ENCODE measurements at regions not wholly inside any gene's neighbourhood (a gene's known extent, or its start where the extent isn't known, plus 50 kb on each side); places are given as distances from the start of the nearest gene placed in this dataset.

DNA sequence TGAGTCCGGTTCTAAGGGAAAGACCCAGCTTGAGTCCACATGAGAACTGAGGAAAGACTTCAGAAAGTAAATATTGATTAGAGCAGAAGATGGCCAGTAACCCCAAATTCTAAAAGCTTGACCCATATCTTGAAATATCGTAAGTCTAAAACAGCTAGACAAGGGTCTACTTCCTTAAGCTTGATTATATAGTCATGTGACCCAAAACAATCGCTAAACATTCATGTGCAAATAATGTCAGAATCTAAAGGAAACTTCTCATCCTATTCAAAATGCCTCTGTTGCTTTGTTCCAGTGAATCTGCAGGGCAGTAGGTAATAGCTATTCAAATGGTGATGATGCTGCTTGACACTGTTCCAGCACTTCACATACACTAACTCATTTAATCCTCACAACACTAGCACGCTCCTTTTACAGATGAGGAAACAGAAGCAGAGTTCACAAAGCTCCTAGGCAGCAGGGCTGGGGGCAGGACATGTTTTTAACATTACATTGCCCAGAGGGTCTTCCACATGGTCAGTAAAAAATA lies 52.6 kb downstream of the TCF20 start:
- H3K4me1 ChIP-seq (ENCODE audit: control insufficient read depth, insufficient read depth, low read length): peaks cover 16% of the 10 kb centered on the region
- no peak overlapping the region for H3K9ac ChIP-seq (ENCODE audit: low read length)
- no peak overlapping the region for H3K4me3 ChIP-seq (ENCODE audit: low read length)
- no peaks in the 10 kb centered on the region for H3K27me3 ChIP-seq (ENCODE audit: control insufficient read depth, insufficient read depth, low read length)
- no peaks in the 10 kb centered on the region for H3K9me3 ChIP-seq (ENCODE audit: control insufficient read depth, low read length)
- peaks cover 5% of the 10 kb centered on the region for H3K36me3 ChIP-seq (ENCODE audit: control insufficient read depth, insufficient read depth, low read length)

DNA sequence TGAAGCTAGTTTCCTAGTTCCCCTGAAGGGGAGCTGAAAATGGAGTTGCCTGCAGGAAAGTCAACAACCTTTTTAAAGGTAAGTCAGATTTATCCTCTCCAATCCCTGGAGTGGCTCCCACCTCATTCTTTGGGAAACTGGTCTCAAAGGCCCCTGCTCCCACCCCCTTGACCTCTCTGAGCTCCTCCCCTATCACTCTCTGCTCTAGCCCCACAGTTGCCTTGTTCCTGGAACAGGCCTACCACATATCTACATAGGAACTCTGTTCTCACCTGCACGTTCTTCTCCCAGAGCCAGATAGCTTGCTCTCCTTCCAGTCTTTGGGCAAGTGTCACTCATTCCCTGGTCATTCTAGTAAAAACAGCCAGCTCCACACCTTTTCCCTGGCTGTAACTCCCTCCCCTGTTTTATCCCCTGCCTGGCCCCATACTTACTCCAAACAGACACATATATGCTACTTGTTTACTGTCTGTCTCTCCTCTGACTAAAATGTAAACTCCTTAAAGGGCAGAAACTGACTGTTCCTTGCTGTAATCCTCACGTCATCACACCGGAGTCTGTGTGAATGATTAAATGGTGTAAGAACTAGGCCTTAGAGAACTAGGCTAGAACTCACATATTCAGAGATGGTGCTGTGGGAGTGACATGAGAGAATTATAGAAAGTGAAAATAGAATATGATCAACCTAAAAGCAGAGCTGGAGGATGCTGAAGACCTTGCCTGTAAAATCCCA lies 53.3 kb downstream of the TCF20 start:
- Histone ChIP-seq H3K9me3 (ENCODE audit: control insufficient read depth, low read length) (no peaks in the 10 kb centered on the region), H3K4me1 (ENCODE audit: control insufficient read depth, insufficient read depth, low read length) (peaks cover 10% of the 10 kb centered on the region), H3K36me3 (ENCODE audit: control insufficient read depth, insufficient read depth, low read length) (peaks cover 10% of the 10 kb centered on the region), H3K27me3 (ENCODE audit: control insufficient read depth, insufficient read depth, low read length) (no peaks in the 10 kb centered on the region), H3K4me3 (ENCODE audit: low read length) (no peak overlapping the region), H3K9ac (ENCODE audit: low read length) (no peak overlapping the region)

DNA sequence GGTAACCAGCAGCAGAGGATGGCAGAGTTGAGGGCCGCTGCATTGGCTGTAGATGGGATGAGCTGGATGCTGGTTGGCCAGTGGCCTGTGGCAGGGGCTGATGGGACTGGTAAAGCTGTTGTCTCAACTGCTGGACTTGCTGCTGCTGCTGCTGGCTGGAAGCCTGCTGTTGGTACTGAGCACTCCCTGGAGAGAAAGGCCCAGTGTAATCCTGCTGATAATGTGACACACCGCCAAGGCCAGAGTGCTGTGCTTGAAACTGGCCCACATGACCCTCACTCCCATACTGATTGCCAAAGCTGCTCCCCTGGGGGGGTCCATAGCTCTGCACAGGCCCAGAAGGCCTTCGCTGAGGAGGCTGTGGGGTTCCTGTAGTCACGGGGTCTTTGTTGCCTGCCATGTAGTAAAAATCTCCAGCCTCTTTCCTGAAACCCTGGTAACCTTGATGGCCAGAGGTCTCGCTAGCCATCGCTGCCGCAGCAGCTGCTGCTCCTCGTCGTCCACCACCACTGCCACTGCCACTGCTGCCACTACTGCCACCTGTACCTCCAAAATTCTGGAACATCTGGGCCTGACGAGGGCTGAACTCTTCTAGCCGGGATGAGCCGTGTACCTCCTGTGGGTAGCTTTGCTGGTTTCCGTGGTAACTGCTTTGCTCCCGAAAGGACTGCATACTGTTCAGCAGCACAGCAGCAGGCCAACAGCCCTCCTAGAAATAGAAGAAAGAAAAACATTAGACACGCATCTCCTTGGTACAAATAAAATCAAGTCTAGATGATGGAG lies 55.6 kb downstream of the TCF20 start:
- no peaks in the 10 kb centered on the region for H3K9me3 ChIP-seq (ENCODE audit: control insufficient read depth, low read length)
- H3K27me3 ChIP-seq (ENCODE audit: control insufficient read depth, insufficient read depth, low read length): no peaks in the 10 kb centered on the region
- H3K4me3 ChIP-seq (ENCODE audit: low read length): no peak overlapping the region
- no peak overlapping the region for H3K9ac ChIP-seq (ENCODE audit: low read length)
- H3K36me3 ChIP-seq (ENCODE audit: control insufficient read depth, insufficient read depth, low read length): peaks cover 12% of the 10 kb centered on the region
- H3K4me1 ChIP-seq (ENCODE audit: control insufficient read depth, insufficient read depth, low read length): peaks cover 9% of the 10 kb centered on the region

DNA sequence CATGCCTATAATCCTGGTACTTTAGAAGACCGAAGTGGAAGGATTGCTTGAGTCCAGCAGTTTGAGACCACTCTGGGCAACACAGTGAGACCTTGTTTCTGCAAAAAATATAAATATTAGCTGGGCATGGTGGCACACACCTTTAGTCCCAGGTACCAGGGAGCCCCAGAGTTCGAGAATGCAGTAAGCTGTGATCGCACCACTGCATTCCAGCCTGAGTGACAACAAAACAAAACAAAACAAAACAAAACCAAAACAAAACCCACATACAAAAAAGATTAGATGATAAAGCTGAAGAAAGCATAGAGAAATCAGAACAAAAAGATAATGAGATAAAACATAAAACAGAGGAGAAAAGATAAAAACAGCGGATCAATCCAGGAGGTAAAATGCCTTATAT lies 62.1 kb downstream of the TCF20 start:
- no peaks in the 10 kb centered on the region for H3K27me3 ChIP-seq (ENCODE audit: control insufficient read depth, insufficient read depth, low read length)
- peaks cover 11% of the 10 kb centered on the region for H3K36me3 ChIP-seq (ENCODE audit: control insufficient read depth, insufficient read depth, low read length)
- no peaks in the 10 kb centered on the region for H3K4me1 ChIP-seq (ENCODE audit: control insufficient read depth, insufficient read depth, low read length)
- no peaks in the 10 kb centered on the region for H3K9me3 ChIP-seq (ENCODE audit: control insufficient read depth, low read length)
- H3K4me3 ChIP-seq (ENCODE audit: low read length): no peak overlapping the region
- H3K9ac ChIP-seq (ENCODE audit: low read length): no peak overlapping the region

DNA sequence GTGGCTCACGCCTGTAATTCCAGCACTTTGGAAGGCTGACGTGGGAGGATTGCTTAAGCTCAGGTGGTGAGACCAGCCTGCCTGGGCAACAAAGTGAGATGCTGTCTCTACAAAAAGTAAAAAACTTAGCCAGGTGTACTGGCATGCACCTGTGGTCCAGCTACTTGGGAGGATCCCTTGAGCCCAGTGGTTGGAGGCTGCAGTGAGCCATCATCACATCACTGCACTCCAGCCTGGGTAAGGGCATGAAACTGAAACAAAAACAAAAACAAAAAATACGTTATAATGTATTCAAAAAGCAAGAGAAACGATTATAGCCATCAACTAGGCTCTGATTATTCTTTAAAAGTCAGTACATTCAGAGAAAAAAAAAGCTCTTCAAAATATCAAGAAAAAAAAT lies 62.5 kb downstream of the TCF20 start:
- no peaks in the 10 kb centered on the region for H3K4me1 ChIP-seq (ENCODE audit: control insufficient read depth, insufficient read depth, low read length)
- no peak overlapping the region for H3K9ac ChIP-seq (ENCODE audit: low read length)
- H3K27me3 ChIP-seq (ENCODE audit: control insufficient read depth, insufficient read depth, low read length): no peaks in the 10 kb centered on the region
- H3K4me3 ChIP-seq (ENCODE audit: low read length): no peak overlapping the region
- peaks cover 7% of the 10 kb centered on the region for H3K36me3 ChIP-seq (ENCODE audit: control insufficient read depth, insufficient read depth, low read length)
- H3K9me3 ChIP-seq (ENCODE audit: control insufficient read depth, low read length): no peaks in the 10 kb centered on the region

DNA sequence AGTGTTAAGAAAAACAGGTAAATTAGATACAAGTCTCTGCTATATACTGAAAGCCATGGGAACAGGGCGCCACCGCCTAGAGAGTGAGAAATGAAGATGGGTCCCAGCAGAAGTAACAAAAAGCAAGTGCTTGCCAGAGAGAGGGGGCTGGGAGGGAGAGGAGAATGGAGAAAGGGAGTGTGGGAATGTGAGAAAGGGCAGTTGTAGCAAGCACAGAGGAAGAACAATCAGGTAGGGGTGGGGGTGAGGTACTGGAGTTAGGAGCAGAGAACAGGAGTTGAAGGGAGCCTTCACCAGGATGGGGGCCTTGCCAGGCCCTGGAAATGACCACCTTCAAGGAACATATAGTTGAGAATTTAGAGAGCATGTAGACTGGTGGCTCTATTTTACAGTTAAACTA lies 66.8 kb downstream of the TCF20 start:
- Histone ChIP-seq H3K9me3 (ENCODE audit: control insufficient read depth, low read length) (no peaks in the 10 kb centered on the region), H3K36me3 (ENCODE audit: control insufficient read depth, insufficient read depth, low read length) (no peaks in the 10 kb centered on the region), H3K9ac (ENCODE audit: low read length) (no peak overlapping the region), H3K4me3 (ENCODE audit: low read length) (no peak overlapping the region), H3K27me3 (ENCODE audit: control insufficient read depth, insufficient read depth, low read length) (no peaks in the 10 kb centered on the region), H3K4me1 (ENCODE audit: control insufficient read depth, insufficient read depth, low read length) (no peaks in the 10 kb centered on the region)

DNA sequence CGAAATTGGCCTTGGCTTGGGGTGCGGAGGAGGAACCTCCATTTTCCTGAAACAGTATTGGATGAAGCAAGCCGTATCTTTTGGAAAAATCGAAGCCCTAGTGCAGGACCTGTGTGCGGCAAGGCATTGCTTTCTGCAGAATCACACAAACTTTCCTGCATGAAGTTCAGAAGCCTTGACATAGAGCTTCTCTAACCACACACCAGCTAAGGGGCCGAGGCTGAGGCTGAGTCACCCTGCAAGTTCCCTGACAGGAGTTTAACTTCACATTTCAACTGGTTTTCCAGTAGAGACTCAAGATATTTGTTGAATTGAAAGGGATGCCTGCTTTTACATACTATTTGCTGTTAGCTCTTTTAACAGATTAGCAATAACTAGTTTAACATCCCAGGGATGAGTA lies 67.8 kb downstream of the TCF20 start:
- H3K9ac ChIP-seq (ENCODE audit: low read length): no peak overlapping the region
- H3K27me3 ChIP-seq (ENCODE audit: control insufficient read depth, insufficient read depth, low read length): no peaks in the 10 kb centered on the region
- H3K4me3 ChIP-seq (ENCODE audit: low read length): no peak overlapping the region
- H3K4me1 ChIP-seq (ENCODE audit: control insufficient read depth, insufficient read depth, low read length): no peaks in the 10 kb centered on the region
- H3K9me3 ChIP-seq (ENCODE audit: control insufficient read depth, low read length): no peaks in the 10 kb centered on the region
- no peaks in the 10 kb centered on the region for H3K36me3 ChIP-seq (ENCODE audit: control insufficient read depth, insufficient read depth, low read length)

DNA sequence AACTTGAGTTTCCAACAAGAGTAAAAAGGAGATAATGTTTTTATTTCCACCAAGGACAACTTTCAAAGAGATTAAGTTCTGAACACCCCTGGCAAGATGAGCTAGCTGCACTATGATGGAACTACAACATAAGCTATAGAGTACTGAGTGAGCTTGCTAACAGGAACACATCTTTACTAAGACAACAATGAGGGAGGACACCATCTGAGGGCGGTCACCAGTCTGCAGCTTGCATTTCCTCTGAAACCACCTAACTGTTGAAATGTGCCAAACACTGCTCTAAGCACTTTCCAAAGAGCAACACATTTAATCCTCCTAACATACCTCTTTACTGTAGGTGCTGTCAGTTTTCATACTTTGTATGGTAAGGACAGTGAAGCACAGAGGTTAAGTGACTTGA lies 68.4 kb downstream of the TCF20 start:
- Histone ChIP-seq H3K4me1 (ENCODE audit: control insufficient read depth, insufficient read depth, low read length) (no peaks in the 10 kb centered on the region), H3K9me3 (ENCODE audit: control insufficient read depth, low read length) (no peaks in the 10 kb centered on the region), H3K36me3 (ENCODE audit: control insufficient read depth, insufficient read depth, low read length) (no peaks in the 10 kb centered on the region), H3K27me3 (ENCODE audit: control insufficient read depth, insufficient read depth, low read length) (no peaks in the 10 kb centered on the region), H3K9ac (ENCODE audit: low read length) (no peak overlapping the region), H3K4me3 (ENCODE audit: low read length) (no peak overlapping the region)

DNA sequence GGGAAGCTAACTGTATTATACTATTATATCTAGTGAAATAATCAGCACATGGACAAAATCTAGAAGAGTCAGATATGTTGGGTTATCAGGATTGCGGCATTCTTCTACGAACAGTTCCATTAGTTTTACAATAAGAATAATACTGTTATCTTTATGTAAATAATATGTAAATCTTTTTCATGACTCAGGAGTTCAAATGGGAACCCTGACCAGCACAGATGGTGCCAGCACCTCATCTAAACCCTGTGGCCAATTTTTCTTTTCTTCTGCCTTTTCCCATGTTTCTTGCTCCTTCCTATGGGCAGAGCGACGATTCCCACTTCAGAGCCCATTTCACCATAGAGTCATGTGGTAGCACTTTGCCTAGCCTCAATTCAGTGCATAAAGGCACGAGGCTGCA lies 68.4 kb upstream of the CYP2D6 start:
- Histone ChIP-seq H3K9me3 (ENCODE audit: control insufficient read depth, low read length) (no peaks in the 10 kb centered on the region), H3K4me3 (ENCODE audit: low read length) (no peak overlapping the region), H3K4me1 (ENCODE audit: control insufficient read depth, insufficient read depth, low read length) (no peaks in the 10 kb centered on the region), H3K36me3 (ENCODE audit: control insufficient read depth, insufficient read depth, low read length) (no peaks in the 10 kb centered on the region), H3K27me3 (ENCODE audit: control insufficient read depth, insufficient read depth, low read length) (no peaks in the 10 kb centered on the region), H3K9ac (ENCODE audit: low read length) (no peak overlapping the region)

DNA sequence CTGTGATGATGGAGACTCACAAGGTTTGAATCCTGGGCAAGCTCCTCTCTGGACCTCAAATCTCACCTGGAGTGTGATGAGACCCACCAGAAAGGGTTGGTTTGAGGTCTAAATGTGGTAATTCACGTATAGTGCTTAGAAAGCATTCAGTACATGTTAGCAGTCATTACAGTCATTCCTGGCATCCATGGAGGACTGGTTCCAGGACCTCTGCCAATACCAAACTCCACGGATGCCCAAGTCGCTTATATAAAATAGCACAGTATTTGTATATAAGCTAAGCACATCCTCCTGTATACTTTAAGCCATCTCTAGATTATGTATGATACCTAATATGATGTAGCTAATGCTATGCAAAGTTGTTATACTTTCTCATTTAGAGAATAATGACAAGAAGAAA lies 67.6 kb upstream of the CYP2D6 start:
- H3K27me3 ChIP-seq (ENCODE audit: control insufficient read depth, insufficient read depth, low read length): no peaks in the 10 kb centered on the region
- H3K4me3 ChIP-seq (ENCODE audit: low read length): no peak overlapping the region
- H3K9ac ChIP-seq (ENCODE audit: low read length): no peak overlapping the region
- H3K4me1 ChIP-seq (ENCODE audit: control insufficient read depth, insufficient read depth, low read length): no peaks in the 10 kb centered on the region
- no peaks in the 10 kb centered on the region for H3K36me3 ChIP-seq (ENCODE audit: control insufficient read depth, insufficient read depth, low read length)
- no peaks in the 10 kb centered on the region for H3K9me3 ChIP-seq (ENCODE audit: control insufficient read depth, low read length)

DNA sequence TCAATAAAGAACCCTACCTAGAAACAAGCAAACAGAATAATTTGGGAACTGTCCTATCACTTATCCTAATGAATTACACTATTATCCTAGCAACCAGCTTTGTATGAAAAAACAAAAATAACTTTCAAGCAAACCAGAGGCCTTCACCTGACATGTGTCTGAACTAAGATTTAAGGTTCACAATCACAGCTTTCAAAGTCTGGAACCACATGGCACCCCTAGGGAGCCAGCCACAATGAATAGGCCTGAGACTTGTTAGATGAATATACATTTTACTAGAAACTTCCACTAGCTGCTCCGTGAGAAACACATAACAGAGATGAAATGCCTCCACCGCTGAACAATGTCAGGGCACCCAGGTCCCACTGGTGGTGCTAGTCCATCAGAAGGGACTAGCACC lies 65.8 kb upstream of the CYP2D6 start:
- Histone ChIP-seq H3K9me3 (ENCODE audit: control insufficient read depth, low read length) (no peaks in the 10 kb centered on the region), H3K4me3 (ENCODE audit: low read length) (no peak overlapping the region), H3K36me3 (ENCODE audit: control insufficient read depth, insufficient read depth, low read length) (no peaks in the 10 kb centered on the region), H3K27me3 (ENCODE audit: control insufficient read depth, insufficient read depth, low read length) (no peaks in the 10 kb centered on the region), H3K9ac (ENCODE audit: low read length) (no peak overlapping the region), H3K4me1 (ENCODE audit: control insufficient read depth, insufficient read depth, low read length) (peaks cover 6% of the 10 kb centered on the region)

DNA sequence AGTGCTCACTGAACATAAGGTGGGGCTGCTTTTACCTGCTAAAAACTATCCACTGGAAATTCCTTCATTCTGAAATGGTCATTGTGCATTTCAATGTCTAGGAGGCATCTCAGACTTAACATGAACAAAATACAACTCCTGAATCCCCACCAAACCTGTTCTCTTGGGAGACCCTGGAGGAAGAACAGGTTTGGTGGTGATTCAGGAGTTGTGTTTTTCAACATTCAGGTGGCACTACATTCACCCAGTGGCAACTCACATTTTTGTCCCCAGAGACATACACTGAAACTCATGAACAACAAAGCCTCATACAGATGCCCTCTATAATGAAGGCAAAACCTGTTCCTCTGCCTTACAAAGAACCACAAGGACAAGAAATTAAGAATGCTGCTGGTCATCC lies 64.3 kb upstream of the CYP2D6 start:
- Histone ChIP-seq H3K9me3 (ENCODE audit: control insufficient read depth, low read length) (no peaks in the 10 kb centered on the region), H3K9ac (ENCODE audit: low read length) (no peak overlapping the region), H3K36me3 (ENCODE audit: control insufficient read depth, insufficient read depth, low read length) (no peaks in the 10 kb centered on the region), H3K27me3 (ENCODE audit: control insufficient read depth, insufficient read depth, low read length) (no peaks in the 10 kb centered on the region), H3K4me3 (ENCODE audit: low read length) (no peak overlapping the region), H3K4me1 (ENCODE audit: control insufficient read depth, insufficient read depth, low read length) (peaks cover 6% of the 10 kb centered on the region)

Measured in mucosa of stomach (tissue), 1 donor.